HG02642 (cell line): ENCODE measurements at regions not wholly inside any gene's neighbourhood (a gene's known extent, or its start where the extent isn't known, plus 50 kb on each side); places are given as distances from the start of the nearest gene placed in this dataset.

Source experiments
- ATAC-seq: cut with Tn5 transposase; IDR thresholded peaks from one replicate; pipeline ENCODE4 v1.9.1; 2021; ENCODE audit warnings: mild to moderate bottlenecking; ENCODE audit not compliant: unreplicated experiment, poor library complexity

DNA sequence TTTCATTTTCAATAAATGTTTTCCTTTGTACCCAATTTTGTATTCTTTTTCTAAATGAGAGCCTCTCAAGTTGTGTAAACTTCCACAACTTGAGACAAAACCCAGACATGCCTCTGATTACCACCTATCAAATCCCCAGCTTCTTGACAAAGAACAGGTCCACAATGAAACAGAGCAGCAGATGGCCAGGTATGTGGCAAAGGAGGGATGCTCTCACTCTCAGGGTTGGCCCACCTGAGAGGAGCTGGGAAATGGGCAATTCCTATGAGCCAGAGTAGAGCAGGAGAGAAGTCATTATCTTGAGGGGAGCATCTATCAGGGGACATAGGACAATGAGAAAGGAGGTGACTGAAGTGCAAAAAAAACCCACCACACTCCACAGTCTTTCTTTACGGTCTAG lies 273.5 kb upstream of the FAM241A start:
- ATAC-seq: no peak

DNA sequence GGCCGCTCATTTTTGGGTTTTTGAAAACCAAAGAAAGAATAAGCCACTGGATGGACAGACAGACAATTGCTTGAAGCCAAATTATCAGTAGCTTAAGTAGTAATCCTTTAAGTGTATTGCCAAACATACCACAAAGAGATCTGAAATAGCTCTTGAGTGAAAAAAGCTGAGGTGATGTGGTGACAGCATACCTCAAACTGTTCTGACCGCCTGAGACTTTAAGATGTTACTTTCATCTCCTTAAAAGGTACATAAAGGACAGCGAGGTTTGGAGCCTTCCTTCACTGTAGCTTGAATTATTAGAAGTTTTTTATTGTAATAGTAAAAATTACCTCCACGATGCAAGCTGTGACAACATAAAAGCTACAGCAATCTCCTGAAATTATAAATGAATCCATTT lies 271.5 kb upstream of the FAM241A start:
- ATAC-seq: no peak

DNA sequence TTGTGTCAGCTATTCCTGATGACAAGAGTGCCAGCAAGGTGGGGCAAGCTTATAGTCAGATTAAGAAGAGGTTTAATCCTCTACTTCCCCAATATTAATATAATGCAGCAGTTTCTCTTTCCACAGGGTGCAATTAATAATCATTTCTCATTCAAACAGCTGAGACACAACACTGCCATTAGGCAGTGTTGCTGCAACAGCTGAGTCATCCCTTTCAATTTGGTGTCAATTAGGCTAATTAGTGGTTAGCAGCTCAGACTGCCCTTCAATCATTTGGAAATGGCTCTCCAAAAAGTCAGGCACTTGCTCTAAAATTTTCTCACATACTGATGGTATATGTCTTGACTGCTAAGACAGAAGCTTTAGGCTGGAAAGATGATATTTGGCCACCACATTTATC lies 265.7 kb upstream of the FAM241A start:
- ATAC-seq: no peak

DNA sequence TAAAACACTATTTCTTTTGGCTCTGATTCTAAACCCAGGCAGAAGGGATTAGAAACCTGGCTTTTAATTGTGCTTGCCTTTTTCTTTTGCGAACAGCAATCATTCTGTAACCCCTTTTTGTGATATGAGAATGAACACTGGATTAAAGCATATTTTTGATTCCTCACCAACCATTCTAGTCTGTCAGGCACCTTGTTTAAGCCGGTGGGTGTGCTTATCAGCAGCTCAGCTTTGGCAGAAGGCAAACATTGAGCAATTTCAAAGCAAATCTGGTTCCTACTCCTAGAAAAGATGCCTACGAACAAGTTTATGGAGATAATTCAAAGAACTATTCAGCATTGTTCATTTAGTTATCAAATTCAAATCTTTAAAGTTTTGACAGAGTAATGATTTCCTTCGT lies 265.1 kb upstream of the FAM241A start:
- ATAC-seq: no peak

DNA sequence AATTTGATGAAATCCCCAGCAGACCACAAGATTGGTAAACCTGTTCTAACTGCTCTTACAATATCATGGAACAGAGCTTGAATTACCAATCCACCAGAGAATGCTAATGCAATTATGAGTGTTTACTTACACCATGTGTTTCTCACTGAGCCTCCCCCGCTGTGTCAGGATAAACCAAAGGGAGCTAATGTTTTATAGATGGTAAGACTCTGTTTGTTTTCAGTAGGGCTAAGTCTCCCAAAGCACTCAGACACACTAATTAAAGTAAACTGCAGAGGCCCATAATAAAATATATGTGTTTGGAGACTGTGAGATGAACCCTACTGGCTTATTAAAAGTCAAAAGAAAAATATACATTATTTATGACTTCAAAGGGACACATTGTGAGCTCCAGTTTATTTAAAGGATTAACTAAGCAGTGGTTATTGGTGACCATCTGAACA lies 261.7 kb upstream of the FAM241A start:
- ATAC-seq: no peak

DNA sequence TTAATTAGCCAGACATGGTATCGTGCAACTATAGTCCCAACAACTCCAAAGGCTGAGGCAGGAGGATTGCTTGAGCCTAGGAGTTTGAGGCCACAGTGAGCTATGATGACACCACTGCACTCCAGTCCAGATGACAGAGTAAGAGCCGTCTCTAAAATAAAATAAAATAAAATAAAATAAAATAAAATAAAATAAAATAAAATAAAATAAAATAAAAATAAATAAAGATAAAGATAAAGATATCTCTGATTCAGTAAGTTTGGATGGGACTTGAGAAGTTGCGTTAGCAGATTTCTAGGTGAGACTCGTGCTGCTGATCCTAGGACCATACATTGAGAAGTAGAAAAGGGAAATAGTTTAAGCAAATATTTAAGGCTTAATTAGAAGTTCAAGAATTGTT lies 254.8 kb upstream of the FAM241A start:
- ATAC-seq: no peak

DNA sequence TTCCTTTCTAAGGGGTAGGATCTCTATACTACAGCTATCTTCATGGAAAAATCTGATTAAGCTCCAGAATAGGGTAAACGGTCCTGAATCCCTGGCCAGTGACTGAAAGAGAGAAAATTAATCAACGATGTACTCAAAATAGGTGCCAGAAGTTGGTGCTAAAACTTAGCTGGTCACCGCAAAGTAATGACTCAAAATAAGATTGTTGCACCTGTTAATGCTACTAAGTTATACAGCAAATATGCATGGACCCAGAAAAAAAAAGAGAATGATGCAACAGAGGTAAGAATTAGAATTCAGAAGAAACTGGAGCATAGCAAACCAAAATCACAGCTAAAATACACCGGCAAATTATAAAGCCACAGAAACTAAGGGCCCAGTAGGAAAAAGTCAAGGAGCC lies 239.7 kb upstream of the FAM241A start:
- peak; percentile 69 for ATAC-seq

DNA sequence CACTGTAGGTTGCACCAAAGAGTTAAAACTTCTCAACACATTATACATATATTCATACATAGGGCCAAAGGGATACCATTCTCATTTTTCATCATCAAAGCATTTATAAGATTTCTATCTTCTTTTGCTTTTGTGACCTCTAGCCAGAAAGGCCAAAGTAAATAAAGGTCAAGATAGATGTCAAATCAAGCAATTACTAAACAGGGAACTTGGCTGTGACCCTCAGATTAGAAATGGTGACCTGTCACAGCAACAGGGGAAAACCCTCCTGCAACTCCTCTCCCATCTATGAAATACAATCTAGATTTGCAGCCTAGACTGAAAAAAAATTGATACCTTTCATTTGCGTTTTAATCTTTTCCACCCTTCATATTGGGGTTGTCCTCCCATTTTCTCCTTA lies 225.6 kb upstream of the FAM241A start:
- no peak for ATAC-seq

DNA sequence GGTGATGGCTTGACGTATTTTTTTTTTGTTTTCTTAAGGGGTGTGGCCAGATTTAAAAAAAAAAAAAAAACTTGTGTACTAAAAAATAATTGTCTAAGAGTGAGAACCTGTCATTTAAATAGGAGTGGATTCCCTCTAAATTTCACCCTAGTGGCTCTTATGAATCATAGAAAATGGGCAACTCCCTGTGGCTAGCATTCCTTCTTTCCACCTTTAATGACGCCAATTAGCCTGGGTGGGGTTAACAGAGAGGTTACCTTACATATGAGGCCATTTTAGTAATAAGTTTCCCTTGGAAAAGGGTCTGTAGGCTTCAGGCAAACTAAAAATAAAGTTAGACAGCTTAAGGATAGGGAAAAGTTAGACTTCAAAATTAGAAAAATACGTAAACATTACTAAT lies 223.5 kb upstream of the FAM241A start:
- no peak for ATAC-seq

DNA sequence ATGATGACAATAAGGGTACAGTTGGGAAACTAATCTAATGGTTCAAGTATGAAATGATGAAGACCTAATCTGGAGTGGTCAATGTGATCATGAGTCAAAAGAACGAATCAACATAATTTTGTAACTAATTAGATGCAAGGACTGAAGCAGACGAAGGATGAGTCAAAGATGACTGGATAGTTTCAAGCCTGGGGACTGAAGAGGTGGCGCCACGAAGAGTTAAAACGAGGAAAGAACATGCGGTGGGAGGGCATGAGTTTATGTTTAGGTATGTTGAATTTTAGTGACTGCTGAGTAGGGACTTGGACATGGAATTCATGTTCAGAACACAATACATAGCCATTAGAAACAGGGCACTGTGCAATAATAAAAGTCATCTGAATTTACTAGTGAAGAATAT lies 221.5 kb upstream of the FAM241A start:
- no peak for ATAC-seq

DNA sequence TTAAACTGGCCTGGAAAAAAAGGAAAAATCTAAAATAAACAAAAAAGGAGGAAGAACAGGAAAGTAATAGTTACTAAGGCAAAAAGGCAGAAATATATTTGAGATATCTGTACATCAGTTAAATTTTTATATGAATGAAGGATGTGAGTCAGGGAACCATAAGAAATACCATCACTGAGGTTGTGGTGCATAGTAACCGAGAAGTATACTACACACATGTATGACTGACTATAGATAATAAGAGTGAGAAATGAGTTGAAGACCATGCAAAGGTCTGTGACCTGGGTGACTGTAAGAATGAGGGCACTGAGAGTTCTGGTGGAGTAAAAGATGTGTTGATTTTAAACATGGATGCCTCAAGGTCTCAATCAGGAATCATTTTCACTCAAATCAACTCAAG lies 220.6 kb upstream of the FAM241A start:
- no peak for ATAC-seq

DNA sequence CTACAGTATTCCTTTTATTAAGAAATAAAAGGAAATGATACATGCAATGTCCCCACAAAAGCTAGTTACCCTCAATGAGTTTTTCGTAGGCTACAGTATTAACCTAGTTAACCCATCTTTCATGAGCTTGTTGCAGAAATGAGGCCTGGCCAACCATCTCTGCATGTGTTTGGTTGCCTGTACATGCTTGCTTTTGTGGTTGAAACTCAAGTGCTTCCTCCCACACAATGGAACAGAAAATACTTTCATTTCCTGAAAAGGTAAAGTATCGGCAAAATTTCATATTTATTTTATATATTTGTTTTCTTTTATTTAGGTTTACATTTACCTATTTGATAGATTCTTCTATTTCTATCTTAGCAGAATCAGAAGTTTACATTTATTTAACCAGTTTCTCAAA lies 214.6 kb upstream of the FAM241A start:
- peak; percentile 99 for ATAC-seq

DNA sequence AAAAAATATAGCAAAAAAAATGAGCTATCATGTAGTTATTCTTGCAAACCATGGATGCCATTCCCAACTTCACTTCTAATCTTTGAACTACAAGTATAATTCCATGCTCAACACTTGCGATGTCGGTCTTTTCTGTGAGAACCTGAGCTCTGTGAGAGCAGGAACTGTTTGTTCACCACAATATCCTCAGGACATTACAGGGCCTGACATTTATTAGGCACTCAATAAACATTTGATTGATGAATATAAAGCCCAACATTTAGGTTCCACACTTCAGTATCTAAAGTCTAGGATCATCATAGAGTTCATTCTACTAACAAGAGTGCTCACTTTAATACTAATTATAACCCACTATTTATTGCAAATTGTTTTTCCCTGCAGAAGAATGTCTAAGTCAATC lies 211.6 kb upstream of the FAM241A start:
- no peak for ATAC-seq

DNA sequence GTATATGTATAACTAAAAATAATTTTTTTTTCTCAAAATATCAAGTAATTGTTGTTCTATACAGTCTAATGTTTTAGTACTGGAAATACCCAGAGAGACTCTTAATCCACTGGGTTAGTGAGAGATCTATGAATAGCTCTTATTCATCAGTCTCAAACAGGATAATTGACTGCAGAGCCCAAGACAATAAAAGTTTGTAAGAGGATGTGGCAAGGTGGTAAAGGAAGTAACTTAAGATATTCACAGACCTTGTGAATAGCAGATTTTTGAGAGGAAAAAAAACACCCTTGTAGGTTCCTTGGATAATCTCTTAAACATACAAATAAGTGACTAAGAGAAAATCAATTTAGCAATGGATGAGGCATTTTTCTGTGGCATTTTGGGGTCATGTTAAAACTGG lies 210.9 kb upstream of the FAM241A start:
- no peak for ATAC-seq

DNA sequence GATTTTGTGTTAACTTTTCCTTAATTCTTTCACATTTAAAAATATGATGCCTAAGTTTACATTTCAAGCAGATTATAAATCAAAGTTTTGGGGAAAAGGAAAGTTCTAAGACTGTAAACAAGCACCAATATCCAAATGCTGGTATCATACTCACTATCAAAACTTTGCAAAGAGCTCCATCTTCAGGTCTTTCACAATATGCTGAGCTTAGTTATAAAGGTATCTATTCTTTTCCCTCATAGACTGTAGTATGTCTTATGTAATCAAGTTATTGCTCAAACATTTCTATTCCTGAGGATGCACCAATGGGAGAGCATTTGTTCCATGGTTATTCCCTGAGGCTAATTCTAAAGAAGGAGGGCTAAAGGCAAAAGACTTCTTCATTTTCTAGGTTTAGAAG lies 207.9 kb upstream of the FAM241A start:
- ATAC-seq: peak; percentile 81

DNA sequence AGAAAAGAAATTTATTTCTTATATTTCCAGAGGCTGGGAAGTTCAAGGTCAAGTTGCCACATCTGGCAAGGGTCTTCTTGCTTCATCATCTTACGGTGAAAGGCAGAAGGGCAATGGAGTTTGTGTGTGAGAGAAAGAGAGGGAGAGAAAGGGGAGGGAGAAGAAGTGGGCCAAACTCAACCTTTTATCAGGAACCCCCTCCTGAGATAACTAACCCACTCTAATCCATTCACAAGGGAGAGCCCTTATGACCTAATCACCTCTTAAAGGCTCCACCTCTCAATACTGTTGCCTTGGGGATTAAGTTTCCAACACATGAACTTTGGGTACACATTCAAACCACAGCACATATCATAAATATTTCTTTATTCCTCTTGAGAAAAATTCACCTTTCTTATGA lies 203.3 kb upstream of the FAM241A start:
- ATAC-seq: no peak

DNA sequence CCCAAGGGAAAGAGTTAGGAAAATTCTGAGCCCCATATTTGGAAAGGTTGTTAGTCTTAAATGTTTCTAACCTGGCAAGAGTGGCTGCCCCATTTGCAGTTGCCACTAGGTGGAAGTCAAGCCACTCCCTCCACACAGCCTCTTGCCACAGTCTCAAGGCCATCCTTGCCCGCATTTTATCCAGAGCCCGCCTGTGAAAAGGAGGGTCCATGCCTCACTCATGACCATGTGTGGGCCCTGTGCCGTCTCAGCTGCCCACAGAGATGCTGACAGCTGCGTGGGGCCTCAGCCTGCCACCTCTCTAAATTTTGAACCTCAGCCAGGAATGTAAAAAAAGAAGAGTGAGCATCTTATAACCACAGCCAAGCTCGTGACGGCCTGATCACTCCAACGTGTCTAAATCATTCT lies 201.5 kb upstream of the FAM241A start:
- ATAC-seq: peak; percentile 97

DNA sequence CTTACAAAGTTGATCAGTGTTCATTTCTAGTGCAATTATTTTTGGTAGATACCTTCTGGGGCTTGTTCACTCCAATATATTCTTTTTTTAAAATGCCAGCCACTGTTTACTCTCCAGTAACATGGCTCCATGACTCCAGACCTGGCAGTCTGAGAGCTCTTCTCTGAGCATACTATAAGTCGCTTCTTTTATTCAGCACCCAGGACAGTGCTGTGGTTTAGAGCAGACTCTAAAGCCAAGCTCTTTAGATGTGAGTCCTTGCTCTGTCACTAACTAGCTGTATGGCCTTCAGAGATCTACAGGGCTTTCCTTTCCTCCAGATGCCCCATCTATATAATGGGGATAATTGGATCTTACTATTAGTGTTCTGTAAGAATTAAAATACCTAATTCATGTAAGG lies 200.2 kb upstream of the FAM241A start:
- no peak for ATAC-seq

DNA sequence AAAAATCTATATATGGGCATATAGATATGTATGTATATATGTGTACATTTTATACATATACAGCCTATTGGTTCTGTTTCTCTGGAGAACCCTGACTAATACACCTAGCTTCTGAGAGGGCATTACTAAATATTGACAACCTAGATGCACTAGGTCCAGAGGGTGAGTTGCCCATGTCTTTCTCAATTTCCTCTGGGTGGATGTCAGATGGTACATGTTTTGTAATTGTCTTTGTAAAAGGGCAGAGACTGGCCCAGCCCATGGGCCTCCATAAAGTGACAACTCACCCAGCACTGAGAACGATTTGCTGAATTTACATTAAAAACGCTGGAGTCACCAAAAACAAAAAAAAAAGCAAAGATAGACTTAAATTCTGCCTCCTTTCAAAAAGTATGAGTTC lies 198.5 kb upstream of the FAM241A start:
- no peak for ATAC-seq

DNA sequence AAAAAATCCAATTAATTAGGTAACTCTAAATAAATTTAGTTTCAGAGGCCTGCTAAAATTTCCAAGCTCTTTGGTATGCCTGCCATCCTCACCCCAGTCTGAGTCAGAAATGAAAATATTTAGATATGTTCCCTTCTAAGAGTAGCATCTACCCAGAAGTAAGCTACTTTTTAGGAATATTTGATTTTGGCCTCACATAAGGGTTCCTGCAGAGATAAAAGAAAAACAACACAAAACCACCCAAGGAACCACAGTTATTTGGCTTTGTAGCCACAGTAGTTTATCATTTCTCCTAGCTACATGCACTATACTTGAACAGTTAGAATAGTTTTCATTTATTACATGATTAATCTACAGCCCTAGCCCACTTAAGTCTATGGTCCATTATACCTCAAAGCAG lies 192.6 kb upstream of the FAM241A start:
- no peak for ATAC-seq

DNA sequence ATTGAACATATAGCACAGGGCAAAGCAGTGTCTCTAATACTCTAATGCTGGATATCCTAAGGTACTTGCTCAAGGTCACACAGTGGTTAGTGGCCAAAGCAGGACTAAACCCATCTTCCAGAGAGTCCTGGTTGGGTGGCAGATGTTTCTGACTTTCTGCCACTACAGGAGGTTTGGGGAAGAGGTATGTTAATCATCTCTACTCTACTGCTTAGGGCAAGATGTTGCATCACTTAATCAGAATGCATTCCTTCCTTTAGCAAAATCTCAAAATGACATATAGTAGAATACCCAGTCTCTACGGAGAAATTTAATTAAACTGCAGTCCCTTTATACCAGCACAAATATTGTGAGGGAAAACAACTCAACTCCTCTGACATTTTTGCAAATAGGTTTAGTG lies 190.7 kb upstream of the FAM241A start:
- ATAC-seq: no peak

DNA sequence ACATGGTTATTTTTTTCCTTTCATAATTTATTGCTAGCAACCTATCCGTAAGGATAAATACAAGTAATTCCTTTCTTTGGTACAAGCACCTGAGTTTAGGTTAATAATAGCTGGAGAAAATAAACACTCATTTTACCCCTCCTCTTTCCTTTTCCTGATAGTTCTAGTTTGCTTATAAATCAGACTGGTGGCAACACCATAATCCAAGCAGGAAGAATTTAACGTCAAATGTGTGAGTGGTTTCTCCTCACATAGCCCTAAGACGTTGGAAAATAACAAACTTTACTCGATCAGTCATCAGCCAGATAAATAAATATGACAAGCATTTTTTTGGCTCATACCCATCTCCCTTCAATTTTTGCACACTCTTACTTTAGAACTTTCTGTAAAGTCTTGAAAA lies 190.3 kb upstream of the FAM241A start:
- no peak for ATAC-seq

DNA sequence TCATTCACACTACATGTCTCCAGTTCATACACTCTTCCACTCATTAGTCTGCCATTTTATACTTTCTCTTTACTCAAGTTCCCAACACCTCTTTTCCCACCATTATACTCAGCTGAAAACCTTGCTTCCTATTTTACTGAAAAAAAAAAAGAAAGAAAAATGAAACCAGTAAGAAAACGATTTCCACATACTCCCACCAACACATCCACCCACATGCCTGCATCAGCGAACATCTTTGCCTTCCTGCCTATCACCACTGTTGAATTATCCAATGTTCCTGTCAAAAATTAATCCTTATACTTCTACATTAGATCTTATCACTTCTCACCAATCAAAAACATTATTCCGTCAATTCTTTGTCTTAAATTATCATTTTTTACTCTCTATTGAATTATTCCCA lies 188.1 kb upstream of the FAM241A start:
- ATAC-seq: no peak
